Thoracic aorta (tissue), 2 donors: ENCODE measurements at regions not wholly inside any gene's neighbourhood (a gene's known extent, or its start where the extent isn't known, plus 50 kb on each side); places are given as distances from the start of the nearest gene placed in this dataset.
"Not testable (repeated sequence)": the region's sequence is repeated elsewhere in the genome, so short reads cannot be mapped to it uniquely, and the experiment has no call there.

ENCODE experiments used
- ATAC-seq: fragments of 150-250 bp; one replicate; pipeline ENCODE4 v1.8.0; 2017; ENCODE audit warnings: low read depth; ENCODE audit not compliant: insufficient number of reproducible peaks, low FRiP score
- DNase-seq: peaks from one replicate; pipeline ENCODE4 v3.0.0-alpha.2; 2020; ENCODE audit warnings: low spot score
- H3K27ac ChIP-seq, 2 donors: fragments of 200-600 bp; sonication (generic); 1 replicate in 1 of 2; 2 replicates in 1 of 2; pipeline ENCODE4 v1.5.1; 2016; ENCODE audit warnings: mild to moderate bottlenecking in 2 of 2, moderate library complexity in 2 of 2
- H3K27me3 ChIP-seq: fragments of 200-600 bp; sonication (generic); replicated peaks from 2 replicates; pipeline ENCODE4 v1.6.0; 2016; ENCODE audit warnings: mild to moderate bottlenecking; ENCODE audit not compliant: insufficient read depth
- H3K36me3 ChIP-seq: fragments of 200-600 bp; sonication (generic); one replicate; pipeline ENCODE4 v1.5.1; 2016
- H3K4me1 ChIP-seq, 2 donors: fragments of 200-600 bp; sonication (generic); 1 replicate in 1 of 2; 2 replicates in 1 of 2; pipeline versions ENCODE4 v1.5.1 to v1.6.0; 2016; ENCODE audit warnings: low read depth in 2 of 2, mild to moderate bottlenecking in 1 of 2; ENCODE audit not compliant: control insufficient read depth in 1 of 2
- H3K4me3 ChIP-seq: fragments of 200-600 bp; sonication (generic); 2 replicates; pipeline ENCODE4 v1.5.1; 2016; ENCODE audit warnings: mild to moderate bottlenecking
- H3K9me3 ChIP-seq: fragments of 200-600 bp; sonication (generic); 2 replicates; pipeline ENCODE4 v1.5.1; 2016
- TF ChIP-seq, protein P1 (sequence below): fragments of 200-600 bp; sonication (generic); IDR thresholded peaks from one replicate; pipeline ENCODE4 v1.5.1; 2019; ENCODE audit warnings: antibody characterized with exemption

- H3K27me3 ChIP-seq, result no peaks in the 10 kb centered on the region
- H3K36me3 ChIP-seq, result no peaks in the 10 kb centered on the region
- no peaks in the 10 kb centered on the region for H3K9me3 ChIP-seq
- no peak for DNase-seq
- no peaks in the 10 kb centered on the region for H3K4me1 ChIP-seq
- TF ChIP-seq, protein P1, sequence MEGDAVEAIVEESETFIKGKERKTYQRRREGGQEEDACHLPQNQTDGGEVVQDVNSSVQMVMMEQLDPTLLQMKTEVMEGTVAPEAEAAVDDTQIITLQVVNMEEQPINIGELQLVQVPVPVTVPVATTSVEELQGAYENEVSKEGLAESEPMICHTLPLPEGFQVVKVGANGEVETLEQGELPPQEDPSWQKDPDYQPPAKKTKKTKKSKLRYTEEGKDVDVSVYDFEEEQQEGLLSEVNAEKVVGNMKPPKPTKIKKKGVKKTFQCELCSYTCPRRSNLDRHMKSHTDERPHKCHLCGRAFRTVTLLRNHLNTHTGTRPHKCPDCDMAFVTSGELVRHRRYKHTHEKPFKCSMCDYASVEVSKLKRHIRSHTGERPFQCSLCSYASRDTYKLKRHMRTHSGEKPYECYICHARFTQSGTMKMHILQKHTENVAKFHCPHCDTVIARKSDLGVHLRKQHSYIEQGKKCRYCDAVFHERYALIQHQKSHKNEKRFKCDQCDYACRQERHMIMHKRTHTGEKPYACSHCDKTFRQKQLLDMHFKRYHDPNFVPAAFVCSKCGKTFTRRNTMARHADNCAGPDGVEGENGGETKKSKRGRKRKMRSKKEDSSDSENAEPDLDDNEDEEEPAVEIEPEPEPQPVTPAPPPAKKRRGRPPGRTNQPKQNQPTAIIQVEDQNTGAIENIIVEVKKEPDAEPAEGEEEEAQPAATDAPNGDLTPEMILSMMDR, result no peak
- H3K27ac ChIP-seq, result no peak overlapping the region
- ATAC-seq, result no peak
- no peak overlapping the region for H3K4me3 ChIP-seq
These were observed 206.3 kb downstream of the UNC5CL start for GRCh38 chr6:40832691-40833090.

- Histone ChIP-seq H3K9me3 (no peaks in the 10 kb centered on the region), H3K27ac (no peak overlapping the region), H3K4me3 (no peak overlapping the region), H3K4me1 (no peaks in the 10 kb centered on the region), H3K27me3 (no peaks in the 10 kb centered on the region), H3K36me3 (no peaks in the 10 kb centered on the region)
- ATAC-seq (no peak), DNase-seq (no peak)
- TF ChIP-seq, protein P1, result no peak
These were observed 207.6 kb downstream of the UNC5CL start for GRCh38 chr6:40831381-40831780.

DNA sequence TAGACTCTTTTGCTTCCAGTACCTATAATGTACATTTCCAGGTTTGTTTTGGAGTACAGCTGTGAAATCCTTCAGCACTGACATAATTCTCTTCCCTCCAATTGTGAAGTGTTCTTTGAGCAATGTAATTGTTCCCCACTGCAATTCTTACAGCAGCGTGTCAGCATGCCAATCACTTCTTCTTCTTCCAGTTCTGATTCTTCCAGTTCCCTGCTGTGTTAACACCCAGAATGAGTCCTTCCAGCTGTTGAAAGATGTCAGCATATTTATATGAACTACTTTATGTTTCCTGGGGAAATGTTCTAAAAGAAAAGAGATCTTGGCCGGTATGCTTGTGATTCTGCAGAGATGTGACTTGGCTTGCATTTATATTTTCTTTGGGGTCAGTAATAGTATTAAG, 213.9 kb downstream of the UNC5CL start:
- Histone ChIP-seq H3K4me1 (no peaks in the 10 kb centered on the region), H3K4me3 (no peak overlapping the region), H3K9me3 (no peaks in the 10 kb centered on the region), H3K27me3 (no peaks in the 10 kb centered on the region), H3K36me3 (no peaks in the 10 kb centered on the region), H3K27ac (no peak overlapping the region)
- DNase-seq (no peak), ATAC-seq (no peak)
- TF ChIP-seq, protein P1, result no peak

GRCh38 chr6:40823917-40824891, 214.8 kb downstream of the UNC5CL start:
- not testable (repeated sequence) for H3K4me3 ChIP-seq, H3K27ac ChIP-seq, H3K9me3 ChIP-seq, H3K27me3 ChIP-seq, H3K36me3 ChIP-seq, ATAC-seq, H3K4me1 ChIP-seq
- peak; percentile 6 for DNase-seq
- TF ChIP-seq, protein P1, result peak; percentile 56

DNA sequence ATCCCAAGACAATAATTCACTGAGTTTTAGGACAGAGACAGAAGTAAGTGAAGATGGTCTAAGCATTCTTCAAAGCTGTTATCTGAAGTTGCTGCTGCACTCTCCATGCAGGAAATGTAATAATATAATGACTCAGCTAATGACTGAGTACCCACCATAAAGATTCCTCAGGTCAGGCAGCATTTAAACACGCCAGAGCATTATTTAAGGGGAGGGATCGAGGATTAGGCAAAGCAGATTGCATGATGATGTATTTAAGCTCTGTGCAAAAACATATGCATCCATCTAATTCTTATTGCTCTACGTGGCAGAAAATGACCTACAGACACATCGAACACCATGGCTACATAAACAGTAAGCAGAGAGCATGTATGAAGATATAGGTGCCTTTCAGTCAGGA, 216.4 kb downstream of the UNC5CL start:
- ATAC-seq (no peak), DNase-seq (no peak)
- H3K9me3 ChIP-seq, result no peaks in the 10 kb centered on the region
- no peak overlapping the region for H3K4me3 ChIP-seq
- H3K27ac ChIP-seq, result no peak overlapping the region
- no peaks in the 10 kb centered on the region for H3K27me3 ChIP-seq
- H3K4me1 ChIP-seq, result no peaks in the 10 kb centered on the region
- H3K36me3 ChIP-seq, result no peaks in the 10 kb centered on the region
- TF ChIP-seq, protein P1, result no peak
